H1 (cell line): ENCODE measurements at regions not wholly inside any gene's neighbourhood (a gene's known extent, or its start where the extent isn't known, plus 50 kb on each side); places are given as distances from the start of the nearest gene placed in this dataset.

Source experiments
- BACH1 ChIP-seq: IDR thresholded peaks from 2 replicates; pipeline ENCODE4 v1.6.1; 2012; ENCODE audit warnings: low read length, improper control_type of control experiment
- EZH2 ChIP-seq: fragments of 200-600 bp; sonication (generic); IDR thresholded peaks from 2 replicates; pipeline ENCODE4 v1.7.1; 2012; ENCODE audit warnings: low read depth, mild to moderate bottlenecking, moderate library complexity, low read length, inconsistent platforms; ENCODE audit not compliant: severe bottlenecking
- JUN ChIP-seq: IDR thresholded peaks from 2 replicates; pipeline ENCODE4 v1.6.1; 2011; ENCODE audit warnings: low read depth, mild to moderate bottlenecking, improper control_type of control experiment, low read length
- KDM1A ChIP-seq: fragments of 200-600, 300-600 bp; sonication (generic); IDR thresholded peaks from 2 replicates; pipeline ENCODE4 v1.7.1; 2016; ENCODE audit warnings: mild to moderate bottlenecking, low read length, borderline replicate concordance
- POLR2A ChIP-seq, 2 experiments: IDR thresholded peaks; 1 replicate in 1 of 2; 2 replicates in 1 of 2; pipeline ENCODE4 v1.6.1; 2011; ENCODE audit warnings: low read depth in 2 of 2, low read length in 2 of 2, mild to moderate bottlenecking in 2 of 2; ENCODE audit errors: control extremely low read depth in 1 of 2
- POLR2AphosphoS5 ChIP-seq: IDR thresholded peaks from 2 replicates; pipeline ENCODE4 v1.6.1; 2011; ENCODE audit warnings: low read depth, low read length
- RAD21 ChIP-seq, 2 experiments: IDR thresholded peaks in 1 of 2; conservative IDR thresholded peaks in 1 of 2; 2 replicates each; pipeline ENCODE4 v1.6.1; 2011; ENCODE audit warnings: low read depth in 2 of 2, low read length in 2 of 2, improper control_type of control experiment in 1 of 2, inconsistent platforms in 1 of 2, mild to moderate bottlenecking in 1 of 2, moderate library complexity in 1 of 2
- RXRA ChIP-seq: IDR thresholded peaks from 2 replicates; pipeline ENCODE4 v1.6.1; 2011; ENCODE audit warnings: low read depth, mild to moderate bottlenecking, low read length, moderate library complexity; ENCODE audit not compliant: insufficient read depth
- TBP ChIP-seq: IDR thresholded peaks from 2 replicates; pipeline ENCODE4 v1.6.1; 2011; ENCODE audit warnings: low read depth, low read length, improper control_type of control experiment
- TCF12 ChIP-seq: IDR thresholded peaks from 2 replicates; pipeline ENCODE4 v1.6.1; 2011; ENCODE audit warnings: low read depth, mild to moderate bottlenecking, low read length
- ZNF274 ChIP-seq: IDR thresholded peaks from 2 replicates; pipeline ENCODE4 v1.7.0; 2012; ENCODE audit warnings: low read length, borderline replicate concordance; ENCODE audit errors: extremely low read depth
- TF ChIP-seq, protein P1 (sequence below), 3 experiments: IDR thresholded peaks; 1 replicate in 2 of 3; 2 replicates in 1 of 3; pipeline versions ENCODE4 v1.5.1 to v1.6.1; 2011; ENCODE audit warnings: low read length in 3 of 3, mild to moderate bottlenecking in 3 of 3, inconsistent platforms in 2 of 3, low read depth in 1 of 3, moderate library complexity in 1 of 3; ENCODE audit not compliant: insufficient read depth in 1 of 3; ENCODE audit errors: control extremely low read depth in 1 of 3

DNA sequence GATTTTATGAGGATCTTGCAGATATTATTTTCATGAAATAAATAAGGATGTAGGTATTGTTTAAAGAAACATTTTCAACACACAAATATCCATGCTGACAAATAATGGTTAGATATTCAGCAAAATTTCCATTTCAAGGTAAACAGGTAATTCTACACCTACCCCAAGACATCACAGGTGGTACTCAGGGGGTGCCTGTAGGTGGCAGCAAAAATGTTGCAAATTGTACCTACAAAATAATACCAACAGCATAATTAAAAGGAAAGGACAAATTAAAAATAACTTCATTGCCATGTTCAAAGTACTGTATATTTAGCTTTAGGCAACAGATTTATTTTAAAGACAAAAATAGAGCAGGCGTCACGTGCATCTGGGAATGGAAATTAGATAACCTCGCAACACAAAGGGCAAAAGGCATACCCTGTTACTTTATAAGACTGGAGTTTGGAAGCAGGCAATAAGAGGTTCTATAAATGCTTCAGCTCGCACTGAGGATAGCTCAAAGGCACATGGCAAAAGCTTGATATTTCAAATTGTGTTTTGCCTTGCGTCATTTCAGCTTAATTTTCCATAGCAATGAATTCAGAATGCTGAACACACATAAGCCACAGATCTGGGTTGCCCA lies 630.5 kb downstream of the TDRD15 start:
- TF ChIP-seq KDM1A: no peak
- TF ChIP-seq POLR2AphosphoS5: no peak
- TF ChIP-seq POLR2A (IDR thresholded peaks at IDR 0.05; ENCODE audit: control extremely low read depth in 1 of 2, low read depth in 2 of 2, low read length in 2 of 2): no peak
- TF ChIP-seq, protein P1, sequence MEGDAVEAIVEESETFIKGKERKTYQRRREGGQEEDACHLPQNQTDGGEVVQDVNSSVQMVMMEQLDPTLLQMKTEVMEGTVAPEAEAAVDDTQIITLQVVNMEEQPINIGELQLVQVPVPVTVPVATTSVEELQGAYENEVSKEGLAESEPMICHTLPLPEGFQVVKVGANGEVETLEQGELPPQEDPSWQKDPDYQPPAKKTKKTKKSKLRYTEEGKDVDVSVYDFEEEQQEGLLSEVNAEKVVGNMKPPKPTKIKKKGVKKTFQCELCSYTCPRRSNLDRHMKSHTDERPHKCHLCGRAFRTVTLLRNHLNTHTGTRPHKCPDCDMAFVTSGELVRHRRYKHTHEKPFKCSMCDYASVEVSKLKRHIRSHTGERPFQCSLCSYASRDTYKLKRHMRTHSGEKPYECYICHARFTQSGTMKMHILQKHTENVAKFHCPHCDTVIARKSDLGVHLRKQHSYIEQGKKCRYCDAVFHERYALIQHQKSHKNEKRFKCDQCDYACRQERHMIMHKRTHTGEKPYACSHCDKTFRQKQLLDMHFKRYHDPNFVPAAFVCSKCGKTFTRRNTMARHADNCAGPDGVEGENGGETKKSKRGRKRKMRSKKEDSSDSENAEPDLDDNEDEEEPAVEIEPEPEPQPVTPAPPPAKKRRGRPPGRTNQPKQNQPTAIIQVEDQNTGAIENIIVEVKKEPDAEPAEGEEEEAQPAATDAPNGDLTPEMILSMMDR (IDR thresholded peaks at IDR 0.05; ENCODE audit: control extremely low read depth in 1 of 3, insufficient read depth in 1 of 3, low read depth in 1 of 3, low read length in 3 of 3): peak in 2 of 3 experiments; percentile 19 to 63; a peak in 2 of 4 replicates
- TF ChIP-seq TCF12: no peak
- no peak for TF ChIP-seq RXRA
- TF ChIP-seq BACH1: no peak
- TF ChIP-seq JUN: no peak
- TF ChIP-seq TBP: no peak
- no peak for TF ChIP-seq ZNF274
- TF ChIP-seq EZH2: no peak
- peak; percentile 52 to 57 for TF ChIP-seq RAD21 (IDR thresholded peaks at IDR 0.05 in 1 of 2, conservative IDR thresholded peaks at IDR 0.05 in 1 of 2; ENCODE audit: low read depth in 2 of 2, low read length in 2 of 2)
